CD4-positive, alpha-beta T cell treated with Interleukin-6 at 100 ng/mL for 8 hours (primary cell): ENCODE measurements at regions not wholly inside any gene's neighbourhood (a gene's known extent, or its start where the extent isn't known, plus 50 kb on each side); places are given as distances from the start of the nearest gene placed in this dataset.

Source experiments
- DNase-seq: peaks from one replicate; pipeline ENCODE4 v3.0.0-alpha.2; 2020; ENCODE audit warnings: mixed read lengths, low spot score

DNA sequence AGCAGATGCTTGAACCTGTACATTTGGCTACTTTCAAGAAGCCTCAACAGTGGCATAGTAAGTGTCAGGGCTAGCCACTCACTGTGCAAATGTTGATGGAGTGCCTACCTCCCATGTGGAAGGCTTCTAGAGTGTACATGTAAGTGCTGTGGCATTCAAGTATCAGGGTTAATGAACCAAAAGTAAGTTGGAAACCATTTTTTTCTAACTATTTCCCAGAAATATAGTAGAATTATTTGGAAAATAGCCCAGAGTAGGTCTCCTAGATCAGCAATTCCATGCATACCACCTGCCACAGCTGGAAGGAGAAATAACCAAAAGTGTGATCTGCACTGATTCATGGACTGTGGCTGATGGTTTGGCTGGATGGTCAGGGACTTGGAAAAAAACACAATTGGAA is 53.3 kb downstream of the FOXD1 start:
- no peak for DNase-seq

DNA sequence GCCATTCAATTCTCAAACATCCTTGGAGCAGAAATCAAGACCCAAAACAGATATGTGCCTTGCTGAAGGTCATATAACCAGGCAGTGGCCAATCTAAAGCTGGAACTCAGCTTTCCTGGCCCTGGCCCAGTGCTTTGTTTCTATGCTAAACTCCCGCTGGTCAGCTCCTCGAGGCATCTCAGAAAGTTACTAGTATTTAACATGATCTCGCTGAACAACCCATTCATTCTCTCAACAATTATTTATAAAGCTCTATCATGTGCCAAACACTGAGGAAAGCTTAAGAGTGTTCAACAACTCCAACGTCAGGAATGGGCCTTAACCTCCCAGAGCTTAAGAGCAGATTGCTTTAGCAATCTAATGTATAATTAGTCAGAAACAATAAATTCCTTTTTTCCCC is 54.0 kb downstream of the FOXD1 start:
- DNase-seq = no peak

DNA sequence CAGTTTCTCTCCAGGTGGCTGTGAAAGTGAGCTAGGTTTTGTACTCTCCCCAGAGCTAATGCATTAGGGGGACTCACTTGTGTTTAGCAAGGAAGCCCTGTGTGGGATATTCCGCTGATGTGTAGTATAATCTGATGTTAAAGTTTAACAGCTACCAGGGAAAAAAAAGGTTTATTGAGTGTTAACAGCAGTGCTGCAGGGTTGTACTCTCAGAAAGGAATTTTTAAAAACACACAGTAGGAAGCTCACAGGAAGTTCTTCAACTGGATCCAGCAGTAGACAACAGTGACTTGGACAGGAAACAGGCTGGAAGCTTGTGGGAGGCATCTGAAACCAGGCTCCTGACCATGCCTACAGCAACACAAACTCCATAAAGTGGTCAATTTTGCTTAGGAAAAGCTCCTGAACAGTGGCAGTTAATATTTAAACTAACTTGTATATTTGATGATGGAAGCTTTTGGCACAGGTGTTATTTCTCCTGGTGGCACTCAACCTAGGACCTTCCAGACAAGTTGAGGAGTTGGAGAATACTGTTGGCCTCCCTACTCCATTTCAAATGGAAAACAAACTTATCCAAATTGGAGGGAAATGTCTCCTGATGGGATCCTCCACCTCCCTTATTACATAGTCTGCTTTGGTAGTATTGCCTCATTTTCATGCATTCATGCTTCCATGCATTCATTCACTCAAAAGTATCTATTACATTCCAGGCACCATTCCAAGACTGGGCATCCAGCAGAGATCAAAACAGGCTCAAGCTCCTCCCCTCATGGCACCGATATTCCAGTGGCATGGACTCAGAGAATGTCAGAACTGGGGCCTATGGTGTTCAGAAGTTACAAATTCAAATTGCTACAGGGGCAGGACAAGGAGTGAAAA is 54.7 kb downstream of the FOXD1 start:
- no peak for DNase-seq

- no peak for DNase-seq
These were observed 55.8 kb downstream of the FOXD1 start for GRCh38 chr5:73392775-73393174.

DNA sequence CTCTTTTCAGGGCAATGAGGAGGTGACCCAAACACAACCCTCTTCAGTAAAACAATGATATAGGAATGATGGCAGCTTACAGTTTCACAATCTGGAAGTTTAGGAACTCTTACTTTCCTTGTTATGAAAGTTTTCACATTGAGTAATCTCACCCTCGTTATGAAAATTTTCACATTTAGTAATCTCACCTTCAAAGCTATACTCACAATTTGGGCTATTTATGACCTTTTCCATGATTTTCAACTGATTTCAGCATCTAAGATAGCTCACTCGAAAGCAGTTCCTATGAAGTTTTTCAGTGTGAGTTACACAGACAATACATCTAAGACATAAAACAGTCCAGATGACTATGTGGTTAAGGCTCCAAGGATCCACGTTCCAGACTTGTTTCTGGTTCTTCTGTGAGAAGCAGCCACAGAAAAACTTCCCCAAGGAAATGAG is 57.1 kb downstream of the FOXD1 start:
- no peak for DNase-seq

GRCh38 chr5:73390972-73391371 is 57.6 kb downstream of the FOXD1 start:
- no peak for DNase-seq

DNA sequence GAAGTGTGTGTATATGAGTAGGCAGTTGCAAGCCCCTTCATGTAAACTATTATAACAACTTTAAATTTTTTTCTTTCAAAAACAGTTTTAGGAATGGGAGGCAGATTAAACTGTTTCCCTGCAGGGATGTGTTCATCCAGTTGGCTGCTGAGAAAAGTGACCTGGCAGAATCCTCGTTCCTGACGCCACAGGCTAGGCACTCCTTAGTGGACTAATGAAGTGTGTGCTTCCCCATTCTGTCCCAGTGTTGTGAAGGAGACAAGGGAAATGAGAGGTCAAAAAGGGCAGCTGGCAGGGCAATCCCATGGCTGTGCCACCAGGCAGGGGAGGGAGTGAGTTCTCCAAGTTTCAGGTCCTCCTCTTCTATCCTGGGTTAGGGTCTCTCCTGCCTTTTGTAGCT is 59.8 kb downstream of the FOXD1 start:
- DNase-seq = no peak

- DNase-seq = no peak
These were observed 60.3 kb downstream of the FOXD1 start for GRCh38 chr5:73388306-73388684.

- DNase-seq = peak; percentile 68
These were observed 60.8 kb downstream of the FOXD1 start for GRCh38 chr5:73387601-73388305.

- peak; percentile 6 for DNase-seq
These were observed 61.4 kb downstream of the FOXD1 start for GRCh38 chr5:73387149-73387591.

DNA sequence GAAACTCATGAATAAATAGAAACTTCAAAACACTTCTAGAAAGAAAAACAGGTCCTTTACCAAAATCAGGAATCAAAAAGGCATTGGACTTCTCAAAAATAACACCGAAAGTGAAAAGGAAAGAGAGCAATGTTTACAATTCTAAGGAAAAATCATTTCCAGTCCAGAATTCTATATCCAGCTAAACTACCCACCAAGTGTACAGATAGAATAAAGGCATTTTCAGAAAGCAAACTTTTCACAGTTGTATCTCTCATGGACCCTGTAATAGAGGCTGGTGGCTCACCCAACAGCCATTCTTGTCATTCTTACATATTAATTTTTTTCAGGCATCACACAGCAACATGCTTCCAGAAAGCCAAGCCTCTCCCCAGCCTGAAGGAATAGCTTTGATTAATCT is 63.7 kb downstream of the FOXD1 start:
- DNase-seq = no peak

GRCh38 chr5:73382401-73382740 is 66.2 kb downstream of the FOXD1 start:
- DNase-seq = no peak

GRCh38 chr5:73381590-73382400 is 66.8 kb downstream of the FOXD1 start:
- DNase-seq = no peak

DNA sequence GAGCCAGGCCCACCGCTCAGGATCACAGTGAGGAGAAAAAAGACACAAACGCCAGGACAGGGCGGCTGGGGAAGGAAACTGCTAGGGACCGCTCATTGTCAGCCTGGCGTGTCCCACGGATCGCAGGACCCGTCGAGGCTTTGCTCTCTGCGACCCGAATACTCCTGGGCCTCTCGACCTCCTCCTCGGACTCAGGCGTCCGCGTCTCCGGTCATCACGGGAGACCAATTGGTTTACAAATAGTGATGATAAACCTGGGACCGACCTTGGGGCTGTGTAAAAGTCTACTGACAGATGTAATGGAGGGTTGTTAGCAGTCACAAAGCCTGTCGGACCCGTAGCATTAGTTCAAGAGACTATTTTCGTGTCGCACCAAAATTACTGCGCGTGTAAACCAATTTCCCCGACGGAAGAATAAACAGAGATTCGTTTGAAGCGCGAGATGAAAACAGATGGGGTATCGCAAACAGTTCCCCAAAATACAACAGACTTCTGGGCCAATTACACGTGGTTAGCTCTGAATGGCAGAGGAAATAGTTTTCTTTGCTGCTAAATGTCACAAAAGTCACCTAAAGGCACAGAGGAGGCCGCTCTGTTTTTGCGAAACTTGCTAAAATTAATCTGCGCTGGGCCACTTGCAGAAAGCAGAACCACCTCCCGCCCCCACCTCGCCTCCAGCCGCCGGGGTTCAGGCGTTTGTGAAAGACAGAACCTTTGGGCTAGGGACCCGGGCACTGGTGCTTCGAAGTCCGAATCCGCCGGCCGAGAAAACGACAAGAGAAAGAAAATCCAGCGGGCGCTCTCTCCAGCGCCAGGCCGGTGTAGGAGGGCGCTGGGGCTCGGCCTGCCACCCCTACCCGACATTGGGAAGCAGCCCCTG is 67.6 kb downstream of the FOXD1 start:
- no peak for DNase-seq

- no peak for DNase-seq
These were observed 68.5 kb downstream of the FOXD1 start for GRCh38 chr5:73380041-73380440.

DNA sequence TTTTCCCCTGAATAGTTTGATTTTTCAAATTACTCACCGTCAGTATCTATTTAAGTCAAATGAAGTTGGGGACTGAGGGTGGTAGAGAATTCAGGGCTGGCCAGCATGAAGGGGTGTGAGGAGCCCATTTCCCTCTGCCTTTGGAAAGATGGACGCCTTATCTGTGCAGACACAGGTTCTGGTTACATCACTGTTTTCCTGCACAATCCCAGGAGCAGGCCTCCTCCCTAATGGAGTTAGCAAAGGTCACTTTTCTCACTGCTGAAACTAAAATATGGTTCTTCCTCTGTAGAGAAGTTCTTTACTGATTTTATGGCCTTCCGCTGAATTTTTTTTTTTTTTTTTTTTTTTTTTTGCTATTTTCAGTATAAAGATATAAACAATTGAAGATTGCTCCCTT is 69.1 kb downstream of the FOXD1 start:
- no peak for DNase-seq

- DNase-seq = no peak
These were observed 69.8 kb downstream of the FOXD1 start for GRCh38 chr5:73378765-73379164.

GRCh38 chr5:73378070-73378469 is 70.5 kb downstream of the FOXD1 start:
- no peak for DNase-seq

DNA sequence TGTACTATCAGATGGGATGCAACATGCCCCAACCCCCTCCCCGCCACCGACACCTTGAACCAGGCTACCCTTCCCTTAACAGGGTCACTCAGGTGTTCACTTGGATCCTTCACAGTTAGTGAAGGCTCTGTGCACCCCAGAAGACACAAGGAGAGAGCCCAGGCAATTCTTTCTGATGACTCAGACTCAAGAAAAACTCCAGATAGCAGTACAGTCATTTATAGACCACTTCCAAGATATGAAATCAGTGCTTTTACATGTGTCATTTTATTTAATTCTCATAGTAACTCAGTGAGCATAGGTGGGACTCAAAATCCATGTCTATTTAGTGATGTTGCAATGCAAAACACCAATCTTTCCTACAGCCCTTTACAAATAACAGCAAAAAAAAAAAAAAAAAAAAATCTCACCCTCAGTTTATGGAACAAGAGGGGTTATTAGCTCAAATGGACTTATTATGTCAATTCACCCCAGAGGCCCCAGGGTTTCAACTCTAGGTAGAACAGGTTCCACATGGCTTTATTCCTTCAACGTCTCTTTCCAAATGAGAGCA is 71.9 kb downstream of the FOXD1 start:
- DNase-seq = no peak

GRCh38 chr5:73375949-73376348 is 72.6 kb downstream of the FOXD1 start:
- no peak for DNase-seq

- no peak for DNase-seq
These were observed 73.4 kb downstream of the FOXD1 start for GRCh38 chr5:73375191-73375545.
